ENCODE measurements at regions not wholly inside any gene's neighbourhood (a gene's known extent, or its start where the extent isn't known, plus 50 kb on each side); places are given as distances from the start of the nearest gene placed in this dataset.

DNA sequence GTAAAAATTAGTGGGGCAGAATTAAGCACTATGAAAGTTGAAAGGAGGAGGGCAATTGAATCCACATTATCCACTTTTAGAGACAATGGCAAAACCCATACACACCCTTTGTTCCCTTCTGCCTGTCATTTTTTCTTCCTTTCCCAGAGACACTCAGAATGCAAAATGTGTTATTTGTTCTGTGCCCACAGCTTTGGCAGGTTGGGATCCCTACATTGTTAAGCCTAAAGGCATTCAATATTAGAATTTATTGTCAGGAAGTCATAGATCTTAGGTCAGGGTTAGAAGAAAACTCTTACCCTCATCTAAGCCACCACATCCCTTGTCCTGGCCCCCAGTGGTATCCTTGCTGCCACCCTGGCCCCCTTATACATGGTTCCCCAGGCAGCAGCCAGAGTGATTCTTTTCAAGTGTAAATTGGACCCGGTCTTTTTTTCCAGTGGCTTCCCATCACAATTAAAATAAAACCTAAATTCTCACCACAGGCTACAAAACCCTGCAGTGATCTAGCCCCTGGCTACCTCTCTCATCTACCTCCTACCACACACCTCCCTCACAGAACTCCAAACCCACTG is 470.1 kb upstream of the ATP11B start:
- intact Hi-C loops (cut with DNase I) = no loop called here
- TF ChIP-seq POLR2AphosphoS5 (IDR thresholded peaks at IDR 0.05; ENCODE audit: insufficient read depth in 1 of 2, low read depth in 1 of 2) = no peak
- TF ChIP-seq POLR2A (IDR thresholded peaks at IDR 0.05) = no peak
- Histone ChIP-seq H3K4me3 (no peak overlapping the region), H3K27me3 (no peaks in the 10 kb centered on the region), H3K36me3 (no peaks in the 10 kb centered on the region), H3K4me1 (no peaks in the 10 kb centered on the region), H3K9me3 (no peaks in the 10 kb centered on the region), H3K27ac (no peak overlapping the region)
- DNase-seq (ENCODE audit: extremely low spot score in 2 of 2) = no peak

DNA sequence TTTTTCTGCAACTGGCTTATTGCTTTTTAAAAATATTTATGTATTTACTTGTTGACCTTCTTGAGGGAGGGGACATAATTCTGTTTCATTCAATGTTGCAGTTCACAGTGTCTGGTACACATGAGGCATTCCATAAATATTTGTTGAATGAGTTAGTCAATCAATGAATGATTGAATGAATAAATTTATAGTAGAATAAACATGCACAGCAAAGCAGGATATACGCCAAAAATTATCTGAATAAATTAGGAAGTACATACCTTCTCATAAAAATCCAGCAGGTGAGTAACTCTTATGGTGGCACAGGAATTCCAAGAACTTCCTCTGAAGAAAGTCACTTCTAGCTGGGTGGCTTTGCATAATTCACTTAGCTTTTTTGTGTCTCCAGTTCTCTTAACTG is 469.4 kb upstream of the ATP11B start:
- Histone ChIP-seq H3K27ac (no peak overlapping the region), H3K36me3 (no peaks in the 10 kb centered on the region), H3K4me3 (no peak overlapping the region), H3K27me3 (no peaks in the 10 kb centered on the region), H3K9me3 (no peaks in the 10 kb centered on the region), H3K4me1 (no peaks in the 10 kb centered on the region)
- TF ChIP-seq, protein P1, sequence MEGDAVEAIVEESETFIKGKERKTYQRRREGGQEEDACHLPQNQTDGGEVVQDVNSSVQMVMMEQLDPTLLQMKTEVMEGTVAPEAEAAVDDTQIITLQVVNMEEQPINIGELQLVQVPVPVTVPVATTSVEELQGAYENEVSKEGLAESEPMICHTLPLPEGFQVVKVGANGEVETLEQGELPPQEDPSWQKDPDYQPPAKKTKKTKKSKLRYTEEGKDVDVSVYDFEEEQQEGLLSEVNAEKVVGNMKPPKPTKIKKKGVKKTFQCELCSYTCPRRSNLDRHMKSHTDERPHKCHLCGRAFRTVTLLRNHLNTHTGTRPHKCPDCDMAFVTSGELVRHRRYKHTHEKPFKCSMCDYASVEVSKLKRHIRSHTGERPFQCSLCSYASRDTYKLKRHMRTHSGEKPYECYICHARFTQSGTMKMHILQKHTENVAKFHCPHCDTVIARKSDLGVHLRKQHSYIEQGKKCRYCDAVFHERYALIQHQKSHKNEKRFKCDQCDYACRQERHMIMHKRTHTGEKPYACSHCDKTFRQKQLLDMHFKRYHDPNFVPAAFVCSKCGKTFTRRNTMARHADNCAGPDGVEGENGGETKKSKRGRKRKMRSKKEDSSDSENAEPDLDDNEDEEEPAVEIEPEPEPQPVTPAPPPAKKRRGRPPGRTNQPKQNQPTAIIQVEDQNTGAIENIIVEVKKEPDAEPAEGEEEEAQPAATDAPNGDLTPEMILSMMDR (IDR thresholded peaks at IDR 0.05) = no peak
- no peak for TF ChIP-seq POLR2AphosphoS5 (IDR thresholded peaks at IDR 0.05; ENCODE audit: insufficient read depth in 1 of 2, low read depth in 1 of 2)
- no peak for TF ChIP-seq POLR2A (IDR thresholded peaks at IDR 0.05)
- intact Hi-C loops (cut with DNase I) = no loop called here
- no peak for DNase-seq (ENCODE audit: extremely low spot score in 2 of 2)

DNA sequence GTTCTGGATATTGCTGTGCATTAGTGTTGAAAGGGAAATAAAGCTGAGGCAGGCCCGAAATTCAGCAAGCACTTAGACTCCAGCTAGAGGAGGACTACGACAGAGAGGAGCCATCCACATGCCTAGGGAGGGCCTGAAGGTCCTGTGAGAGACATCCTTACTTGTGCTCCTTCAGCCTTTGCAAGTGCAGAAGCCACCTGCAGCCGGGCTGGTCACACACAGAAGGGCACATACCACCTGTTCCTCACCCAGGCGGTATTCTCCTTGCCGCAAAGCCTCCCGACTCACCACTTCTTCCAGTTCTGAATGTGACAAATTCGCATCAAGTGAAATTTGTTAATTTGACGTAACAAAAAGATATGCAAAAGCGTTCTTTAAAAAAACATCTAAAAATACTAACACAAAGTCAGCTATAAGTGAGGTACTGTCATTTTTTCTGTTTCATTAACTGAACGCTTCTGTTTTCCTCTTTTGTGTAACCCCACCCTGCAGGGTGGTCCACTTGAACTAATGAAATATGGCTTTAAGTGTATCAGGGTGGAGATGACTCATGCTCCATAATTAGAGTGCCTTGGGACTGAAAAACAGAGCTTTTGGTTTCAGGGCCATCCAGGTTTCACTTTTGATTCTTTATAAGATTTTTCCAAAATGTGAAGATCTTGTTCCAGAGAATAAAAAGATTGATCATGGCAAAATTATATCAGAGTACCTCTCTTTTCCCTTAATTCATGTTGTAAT is 467.9 kb upstream of the ATP11B start:
- intact Hi-C loops (cut with DNase I) = no loop called here
- Histone ChIP-seq H3K4me1 (no peaks in the 10 kb centered on the region), H3K36me3 (no peaks in the 10 kb centered on the region), H3K9me3 (no peaks in the 10 kb centered on the region), H3K27me3 (no peaks in the 10 kb centered on the region), H3K27ac (no peak overlapping the region), H3K4me3 (no peak overlapping the region)
- no peak for DNase-seq (ENCODE audit: extremely low spot score in 2 of 2)
- TF ChIP-seq POLR2A (IDR thresholded peaks at IDR 0.05) = no peak
- no peak for TF ChIP-seq POLR2AphosphoS5 (IDR thresholded peaks at IDR 0.05; ENCODE audit: insufficient read depth in 1 of 2, low read depth in 1 of 2)
- TF ChIP-seq, protein P1 (IDR thresholded peaks at IDR 0.05) = no peak

DNA sequence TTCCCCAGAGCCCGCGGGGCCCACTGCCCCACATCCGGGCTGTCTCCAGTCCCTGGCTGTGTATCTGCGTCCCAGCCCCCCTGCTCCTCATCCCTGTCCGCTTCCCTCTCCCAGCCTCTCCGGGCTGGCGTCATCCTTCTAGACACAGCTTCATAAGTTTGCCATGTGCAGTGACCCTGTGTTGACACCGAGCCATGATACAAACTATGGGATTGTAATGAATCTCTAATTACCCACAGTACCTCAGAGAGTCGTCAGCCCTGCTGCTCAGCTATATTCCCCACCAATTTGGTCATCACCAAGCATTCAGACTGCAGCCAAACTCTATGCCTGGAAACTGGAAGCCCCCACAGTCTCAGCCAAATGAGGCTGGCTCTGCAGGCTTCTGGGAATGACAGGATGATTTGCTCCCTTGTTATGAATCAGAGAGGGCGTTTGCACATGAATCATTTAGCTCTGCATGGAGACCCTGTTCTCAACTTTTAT is 466.1 kb upstream of the ATP11B start:
- Histone ChIP-seq H3K4me1 (no peaks in the 10 kb centered on the region), H3K36me3 (no peaks in the 10 kb centered on the region), H3K9me3 (no peaks in the 10 kb centered on the region), H3K27me3 (no peaks in the 10 kb centered on the region), H3K4me3 (no peak overlapping the region), H3K27ac (no peak overlapping the region)
- TF ChIP-seq POLR2AphosphoS5 (IDR thresholded peaks at IDR 0.05; ENCODE audit: insufficient read depth in 1 of 2, low read depth in 1 of 2) (no peak), POLR2A (IDR thresholded peaks at IDR 0.05) (no peak)
- TF ChIP-seq, protein P1 (IDR thresholded peaks at IDR 0.05) = no peak
- DNase-seq (ENCODE audit: extremely low spot score in 2 of 2) = no peak
- intact Hi-C loops (cut with DNase I) = no loop called here

DNA sequence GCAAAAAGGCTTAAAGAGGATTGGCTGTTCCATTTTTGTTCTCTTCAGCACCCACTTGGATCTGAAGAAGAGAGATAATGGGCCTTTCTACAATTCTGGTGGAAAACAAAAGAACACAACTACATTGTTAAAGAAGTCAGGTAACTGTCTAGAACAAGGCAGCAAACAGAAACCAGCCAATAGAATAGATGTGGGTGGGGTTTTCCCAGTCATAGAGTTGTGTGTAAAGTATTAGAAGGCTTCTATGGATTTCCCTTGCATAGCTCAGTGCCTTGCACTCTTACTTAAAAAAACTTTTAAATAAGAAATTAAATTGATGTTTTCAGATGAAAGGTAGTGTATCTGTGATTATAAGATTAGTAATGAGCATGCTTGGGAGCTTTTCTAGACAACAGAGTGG is 462.7 kb upstream of the ATP11B start:
- H3K27me3 ChIP-seq = no peaks in the 10 kb centered on the region
- H3K36me3 ChIP-seq = no peaks in the 10 kb centered on the region
- intact Hi-C loops (cut with DNase I) = no loop called here
- TF ChIP-seq, protein P1 (IDR thresholded peaks at IDR 0.05) = no peak
- TF ChIP-seq POLR2AphosphoS5 (IDR thresholded peaks at IDR 0.05; ENCODE audit: insufficient read depth in 1 of 2, low read depth in 1 of 2) (no peak), POLR2A (IDR thresholded peaks at IDR 0.05) (no peak)
- no peak overlapping the region for H3K4me3 ChIP-seq
- no peak overlapping the region for H3K27ac ChIP-seq
- no peak for DNase-seq (ENCODE audit: extremely low spot score in 2 of 2)
- H3K9me3 ChIP-seq = no peaks in the 10 kb centered on the region
- no peaks in the 10 kb centered on the region for H3K4me1 ChIP-seq

All from vagina (tissue), 2 donors.